ENCODE measurements at regions not wholly inside any gene's neighbourhood (a gene's known extent, or its start where the extent isn't known, plus 50 kb on each side); places are given as distances from the start of the nearest gene placed in this dataset.
"Not testable (repeated sequence)": the region's sequence is repeated elsewhere in the genome, so short reads cannot be mapped to it uniquely, and the experiment has no call there.

DNA sequence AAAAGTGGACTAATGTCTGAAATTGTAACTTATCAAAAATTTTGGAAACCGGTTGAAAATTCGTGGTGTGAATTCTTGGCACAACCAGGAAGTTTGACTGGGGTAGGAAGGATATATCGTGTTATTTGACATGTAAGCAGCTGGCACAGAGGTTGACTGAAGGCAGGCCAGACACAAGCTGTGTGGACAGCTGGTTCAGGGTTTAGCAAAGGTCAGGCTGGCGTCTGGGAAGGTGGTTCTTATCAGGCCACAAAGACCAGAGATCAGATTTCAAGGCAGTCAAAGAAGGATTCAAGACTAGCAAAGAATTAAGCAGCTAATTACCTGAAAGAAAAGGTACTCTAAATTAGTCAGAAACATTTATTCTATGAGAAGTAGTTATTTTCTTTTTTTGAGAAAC, 450.2 kb upstream of the MDGA2 start:
- no peak for DNase-seq (ENCODE audit: low read depth in 3 of 3, low spot score in 1 of 3)

DNA sequence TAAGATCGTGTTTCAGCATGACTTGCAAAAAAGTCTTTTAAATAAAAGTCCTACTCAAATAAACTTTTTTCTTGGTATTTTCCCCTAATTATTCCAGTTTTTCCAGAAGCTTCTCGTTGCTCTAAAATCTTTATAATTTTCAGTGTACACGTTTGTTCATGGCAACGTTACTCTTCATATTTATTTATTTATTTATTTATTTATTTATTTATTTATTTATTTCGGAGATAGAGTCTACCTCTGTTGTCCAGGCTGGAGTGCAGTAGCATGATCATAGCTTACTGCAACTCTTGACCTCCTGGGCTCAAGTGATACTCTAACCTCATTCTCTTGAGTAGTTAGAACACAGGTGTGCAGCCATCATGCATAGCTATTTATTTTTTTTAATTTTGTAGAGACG, 438.3 kb upstream of the MDGA2 start:
- no peak for DNase-seq (ENCODE audit: low read depth in 3 of 3, low spot score in 1 of 3)

DNA sequence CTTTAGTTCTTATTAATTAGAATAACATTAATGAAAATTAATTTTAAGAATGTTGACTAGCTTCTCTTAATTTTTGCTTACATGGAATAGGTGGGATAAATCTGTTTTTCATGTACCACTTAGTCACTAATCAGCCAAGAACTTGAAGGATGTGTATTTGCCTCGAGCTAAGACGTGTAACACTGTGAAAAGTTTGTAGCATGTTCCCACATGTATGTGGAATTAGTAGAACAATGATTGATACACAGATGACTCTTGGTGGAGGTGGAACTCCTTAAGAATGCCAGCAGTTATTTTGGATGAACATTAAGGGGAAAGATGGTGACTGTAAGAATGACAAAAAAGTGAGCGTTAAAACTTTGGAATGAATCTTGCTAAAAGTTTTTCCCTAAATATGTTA, 435.7 kb upstream of the MDGA2 start:
- DNase-seq (ENCODE audit: low read depth in 3 of 3, low spot score in 1 of 3) = no peak

DNA sequence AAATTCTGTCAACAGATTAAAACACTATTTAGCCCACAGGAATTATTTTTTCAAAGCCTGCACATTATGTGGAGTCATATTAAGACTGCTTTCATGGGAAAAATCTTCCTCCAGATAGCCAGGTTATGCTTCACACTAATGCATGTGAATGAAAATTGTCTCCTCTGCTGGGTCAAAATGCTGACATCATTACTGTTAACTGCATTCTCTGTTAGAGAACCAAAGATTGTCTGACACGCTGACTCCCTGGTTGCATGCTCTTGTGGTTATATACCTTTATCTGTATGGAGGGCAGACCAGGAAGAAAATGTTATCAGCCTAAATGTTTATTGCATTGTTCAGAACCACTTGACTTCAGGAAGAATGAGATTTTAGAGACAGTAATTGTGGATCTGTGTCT, 432.2 kb upstream of the MDGA2 start:
- DNase-seq (ENCODE audit: low read depth in 3 of 3, low spot score in 1 of 3) = no peak

DNA sequence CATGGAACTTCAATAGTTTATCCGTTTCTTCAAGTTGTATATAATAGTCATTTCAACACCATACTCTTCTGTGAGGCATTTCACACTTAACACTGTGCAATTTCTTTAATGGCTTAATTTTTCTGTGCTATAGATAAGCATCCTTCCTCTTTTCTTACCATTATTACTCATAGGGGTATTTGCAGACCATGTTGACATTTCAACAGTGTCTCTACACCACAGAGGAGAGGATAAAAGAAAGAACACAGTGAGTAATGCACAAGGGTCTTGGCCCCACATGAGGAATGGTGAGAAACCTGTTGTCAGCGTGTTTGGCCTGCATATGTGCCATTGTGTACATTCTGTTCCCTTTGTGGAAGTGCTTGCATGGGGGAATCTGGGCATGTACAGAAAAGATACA, 421.5 kb upstream of the MDGA2 start:
- no peak for DNase-seq (ENCODE audit: low read depth in 3 of 3, low spot score in 1 of 3)

DNA sequence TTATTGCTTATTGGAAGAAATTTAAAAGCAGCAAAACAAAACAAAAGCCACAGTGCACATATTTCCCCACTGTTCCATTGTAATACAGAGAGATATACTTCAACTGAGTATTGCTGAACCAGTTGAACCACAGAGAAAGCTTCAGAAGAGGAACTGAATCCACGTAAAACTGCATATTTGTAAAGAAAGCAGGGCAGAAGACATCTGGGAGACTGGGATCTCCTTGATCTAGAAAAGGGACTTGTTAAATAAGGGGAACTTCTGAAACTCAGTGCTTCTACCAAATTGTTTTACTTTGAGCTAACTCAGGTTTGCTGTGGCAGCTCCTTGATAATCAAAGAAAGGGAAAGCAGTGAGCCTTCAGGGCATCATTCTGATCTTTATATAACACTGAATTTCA, 411.1 kb upstream of the MDGA2 start:
- no peak for DNase-seq (ENCODE audit: low read depth in 3 of 3, low spot score in 1 of 3)

DNA sequence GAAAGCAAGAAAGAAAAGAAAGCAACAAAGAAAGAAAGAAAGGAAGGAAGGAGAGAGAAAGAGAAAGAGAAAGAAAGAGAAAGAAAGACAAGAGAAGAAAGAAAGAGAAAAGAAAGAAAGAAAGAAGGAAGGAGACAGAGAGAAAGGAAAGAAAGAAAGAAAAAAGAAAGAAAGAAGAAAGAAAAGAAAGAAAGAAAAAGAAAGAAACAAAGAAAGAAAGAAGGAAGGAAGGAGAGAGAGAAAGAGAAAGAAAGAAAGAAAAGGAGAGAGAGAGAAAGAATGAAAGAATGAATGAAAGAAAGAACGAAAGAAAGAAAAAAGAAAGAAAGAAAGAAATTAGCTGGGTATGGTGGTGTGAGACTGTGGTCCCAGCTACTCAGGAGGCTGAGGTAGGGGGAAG, 400.1 kb upstream of the MDGA2 start:
- no peak for DNase-seq (ENCODE audit: low read depth in 3 of 3, low spot score in 1 of 3)

DNA sequence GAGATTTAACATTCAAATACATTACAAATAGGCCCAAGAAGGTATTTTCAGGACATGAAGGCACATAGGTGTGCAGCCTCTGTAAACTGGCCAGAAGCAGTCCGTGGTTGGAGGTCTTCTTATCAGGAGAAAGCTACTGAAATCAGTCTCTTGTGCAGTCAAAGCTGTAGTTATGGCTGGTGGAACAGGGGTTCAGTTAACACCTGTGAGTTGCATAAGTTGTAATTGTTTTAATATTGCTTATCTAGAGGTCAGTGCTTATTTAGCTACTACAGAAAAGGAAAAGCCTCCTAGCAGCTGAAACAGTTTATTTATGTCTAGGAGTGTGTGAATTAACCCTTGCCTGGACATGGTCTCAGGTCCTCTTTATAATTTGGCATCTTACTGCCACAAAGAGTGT, 377.6 kb upstream of the MDGA2 start:
- DNase-seq (ENCODE audit: low read depth in 3 of 3, low spot score in 1 of 3) = no peak

DNA sequence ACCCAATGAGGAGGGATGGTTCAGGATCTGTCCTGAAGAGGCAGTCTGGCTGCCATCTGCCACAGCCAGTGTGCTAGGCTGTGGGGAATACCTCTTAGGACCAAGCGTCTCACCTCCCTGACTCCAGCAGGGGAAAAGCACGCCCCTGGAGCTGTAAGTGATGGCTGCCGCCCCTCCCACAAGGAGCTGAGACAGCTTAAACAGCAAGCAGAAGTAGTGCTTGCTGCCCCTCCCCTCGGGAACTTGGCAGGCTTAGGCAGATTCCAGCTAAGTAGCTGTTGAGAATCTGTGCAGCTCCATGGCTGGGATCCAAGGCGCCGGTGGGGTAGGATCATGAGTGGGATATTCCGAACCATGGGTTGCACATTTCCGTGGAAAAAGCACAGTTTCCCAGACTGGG, 360.4 kb upstream of the MDGA2 start:
- no peak for DNase-seq (ENCODE audit: low read depth in 3 of 3, low spot score in 1 of 3)

DNA sequence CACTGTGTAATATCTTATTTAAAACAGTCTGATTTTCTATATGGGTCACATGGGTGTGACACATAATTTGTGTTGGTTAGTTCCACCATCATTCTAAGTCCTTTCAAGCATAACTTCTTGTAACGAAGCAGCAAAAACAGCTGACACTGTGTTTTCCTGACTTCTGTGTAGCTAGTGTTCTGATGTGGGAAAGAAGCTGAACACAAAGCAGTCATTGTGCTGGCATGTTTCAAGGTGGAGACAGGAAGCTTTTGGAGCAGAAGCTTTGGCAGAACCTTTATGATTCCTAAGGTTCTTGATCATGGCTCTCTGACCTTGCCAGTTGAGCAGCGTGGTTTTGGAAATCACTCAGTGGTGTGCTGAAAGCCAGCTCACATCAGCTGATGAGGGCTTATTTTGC, 351.7 kb upstream of the MDGA2 start:
- DNase-seq (ENCODE audit: low read depth in 3 of 3, low spot score in 1 of 3) = no peak

DNA sequence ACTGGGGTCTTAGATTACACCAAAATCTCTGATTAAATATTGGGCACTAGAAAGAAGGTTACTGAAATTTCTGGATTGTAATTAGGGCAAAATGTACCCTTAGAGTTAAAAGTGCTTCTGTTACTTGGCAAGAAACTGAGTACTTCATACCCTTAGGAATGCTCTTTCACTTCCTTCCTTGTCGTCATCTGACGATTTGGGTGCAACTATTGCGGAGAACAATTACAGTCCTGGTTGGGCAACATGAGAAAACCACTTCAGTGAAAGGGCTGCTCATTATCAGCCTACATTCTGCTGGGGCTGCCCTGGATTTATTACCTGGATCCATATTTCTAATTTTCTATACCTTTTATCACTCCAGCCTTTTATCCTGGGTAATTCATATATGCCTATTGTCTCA, 348.5 kb upstream of the MDGA2 start:
- DNase-seq (ENCODE audit: low read depth in 3 of 3, low spot score in 1 of 3) = no peak

DNA sequence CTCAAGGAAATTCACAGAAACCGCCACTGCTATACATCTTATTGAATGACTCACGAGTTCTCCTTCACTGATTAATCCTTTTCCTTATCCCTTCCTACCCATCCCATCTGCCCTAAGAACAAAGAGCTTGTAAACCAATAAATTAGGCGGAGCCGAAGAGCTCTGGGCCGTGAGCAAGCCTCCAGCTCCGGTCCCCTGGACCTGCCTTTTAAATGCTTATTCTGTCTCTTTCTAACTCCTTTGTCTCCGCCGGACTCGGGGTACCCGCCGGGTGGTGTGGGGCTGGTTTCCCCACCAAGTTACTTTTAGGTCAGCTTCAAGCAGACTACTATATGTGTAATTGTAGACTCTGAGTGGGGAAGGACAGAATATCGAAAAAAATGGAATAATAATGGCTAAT, 336.1 kb upstream of the MDGA2 start:
- not testable (repeated sequence) for DNase-seq (ENCODE audit: low read depth in 3 of 3, low spot score in 1 of 3)

DNA sequence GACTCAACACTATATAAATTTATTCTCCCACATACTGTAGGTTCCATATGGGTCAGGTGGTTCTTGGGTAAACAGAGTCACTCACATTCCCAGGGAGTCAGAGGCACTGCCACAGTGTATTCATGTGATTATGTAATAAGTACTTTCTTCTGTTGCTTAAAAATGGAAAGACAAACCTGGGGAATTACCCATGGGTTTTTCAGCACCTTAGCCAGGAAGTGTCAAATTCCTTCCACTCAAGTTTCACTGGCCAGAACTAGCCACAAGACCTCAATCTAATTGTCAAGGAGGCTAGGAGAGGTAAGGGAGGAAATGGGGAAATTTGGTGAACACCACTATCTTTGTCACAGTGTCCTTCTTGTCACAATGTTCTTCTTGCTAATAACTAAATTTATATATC, 333.2 kb upstream of the MDGA2 start:
- DNase-seq (ENCODE audit: low read depth in 3 of 3, low spot score in 1 of 3) = no peak

DNA sequence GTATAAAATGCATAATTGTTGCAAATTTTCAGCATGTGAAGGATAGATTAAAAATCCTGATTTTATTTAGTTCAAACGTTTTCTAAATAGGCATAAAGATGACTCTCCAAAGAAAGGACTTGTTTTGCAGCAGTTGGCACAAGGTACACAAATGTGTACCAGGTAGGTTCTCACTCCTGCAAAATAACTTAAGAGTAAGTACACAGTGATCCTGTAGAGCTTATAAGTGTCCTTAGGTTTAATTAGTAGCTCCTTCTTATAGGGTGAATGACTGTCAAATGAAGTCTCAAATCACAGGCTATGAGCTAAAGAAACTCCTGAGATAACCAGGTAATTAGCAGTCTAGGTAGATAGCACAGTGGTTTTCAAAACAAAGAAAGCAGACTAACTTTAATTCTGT, 330.6 kb upstream of the MDGA2 start:
- DNase-seq (ENCODE audit: low read depth in 3 of 3, low spot score in 1 of 3) = no peak

DNA sequence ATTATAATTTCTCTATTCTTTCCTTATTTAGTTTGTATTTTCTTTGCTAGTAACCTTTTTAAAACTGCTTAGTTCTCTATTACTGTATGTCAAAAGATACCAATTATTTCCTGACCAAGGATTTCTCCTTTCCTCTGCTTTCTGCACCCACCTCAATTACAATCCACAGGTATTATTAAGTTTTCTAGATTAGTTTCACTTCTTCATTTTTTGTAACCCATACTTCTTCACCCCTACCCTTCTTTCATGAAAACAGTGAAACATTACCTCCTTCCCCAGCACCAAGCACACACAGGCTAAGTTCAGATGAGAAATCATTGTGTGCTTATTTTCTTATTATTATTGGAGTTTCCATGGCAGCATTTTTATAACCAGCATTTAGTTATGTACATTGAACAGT, 318.5 kb upstream of the MDGA2 start:
- no peak for DNase-seq (ENCODE audit: low read depth in 3 of 3, low spot score in 1 of 3)

DNA sequence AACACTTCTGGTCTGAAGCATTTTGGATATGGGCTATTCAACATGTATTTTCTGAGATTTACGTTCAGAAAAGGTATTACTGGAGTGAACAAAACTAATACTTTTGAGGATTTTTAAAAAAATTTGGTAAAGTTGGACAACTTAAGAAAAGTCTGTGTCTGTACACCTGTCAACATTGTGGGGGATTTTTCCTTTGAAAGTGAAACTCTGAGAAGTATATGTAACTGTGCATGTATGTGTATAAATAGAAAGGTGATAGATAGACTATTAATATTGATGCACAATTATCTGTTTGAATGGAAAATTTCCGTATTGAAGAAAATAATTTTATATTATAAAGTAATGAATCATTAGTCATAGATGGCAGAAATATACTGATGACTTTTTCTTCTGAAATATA, 312.8 kb upstream of the MDGA2 start:
- no peak for DNase-seq (ENCODE audit: low read depth in 3 of 3, low spot score in 1 of 3)

DNA sequence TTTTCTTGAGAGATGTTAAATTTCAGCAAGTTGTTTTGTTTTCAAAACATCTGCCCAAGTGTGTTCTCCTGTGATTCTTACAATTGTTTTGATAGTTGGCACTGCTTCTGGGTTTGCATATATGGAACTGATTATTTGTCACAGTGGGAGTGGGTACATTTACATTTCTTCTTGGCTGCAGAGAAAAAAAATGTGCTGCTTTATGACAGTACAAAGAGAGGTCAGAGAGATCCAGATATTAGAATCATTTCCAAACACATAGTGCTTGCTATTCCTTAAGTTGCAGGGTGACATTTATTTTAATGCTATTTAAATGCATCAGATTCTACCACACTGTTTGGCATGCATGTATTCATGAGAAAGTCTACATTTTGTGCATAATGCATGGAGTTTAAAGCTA, 303.5 kb upstream of the MDGA2 start:
- no peak for DNase-seq (ENCODE audit: low read depth in 3 of 3, low spot score in 1 of 3)

DNA sequence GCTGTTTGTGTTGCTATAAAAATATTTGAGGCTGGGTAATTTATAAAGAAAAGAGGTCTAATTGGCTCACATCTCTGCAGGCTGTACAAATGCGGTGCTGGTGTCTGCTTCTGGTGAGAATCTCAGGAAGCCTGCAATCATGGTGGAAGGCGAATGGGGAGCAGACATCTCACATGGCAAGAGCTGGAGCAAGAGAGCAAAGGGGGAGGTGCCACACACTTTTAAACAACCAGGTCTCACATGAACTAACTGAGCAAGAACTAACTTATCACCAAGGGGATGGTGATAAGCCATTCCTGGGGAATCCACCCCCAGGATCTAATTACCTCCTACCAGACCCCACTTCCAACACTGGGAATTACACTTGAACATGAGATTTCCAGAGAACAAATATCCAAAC, 300.7 kb upstream of the MDGA2 start:
- no peak for DNase-seq (ENCODE audit: low read depth in 3 of 3, low spot score in 1 of 3)

DNA sequence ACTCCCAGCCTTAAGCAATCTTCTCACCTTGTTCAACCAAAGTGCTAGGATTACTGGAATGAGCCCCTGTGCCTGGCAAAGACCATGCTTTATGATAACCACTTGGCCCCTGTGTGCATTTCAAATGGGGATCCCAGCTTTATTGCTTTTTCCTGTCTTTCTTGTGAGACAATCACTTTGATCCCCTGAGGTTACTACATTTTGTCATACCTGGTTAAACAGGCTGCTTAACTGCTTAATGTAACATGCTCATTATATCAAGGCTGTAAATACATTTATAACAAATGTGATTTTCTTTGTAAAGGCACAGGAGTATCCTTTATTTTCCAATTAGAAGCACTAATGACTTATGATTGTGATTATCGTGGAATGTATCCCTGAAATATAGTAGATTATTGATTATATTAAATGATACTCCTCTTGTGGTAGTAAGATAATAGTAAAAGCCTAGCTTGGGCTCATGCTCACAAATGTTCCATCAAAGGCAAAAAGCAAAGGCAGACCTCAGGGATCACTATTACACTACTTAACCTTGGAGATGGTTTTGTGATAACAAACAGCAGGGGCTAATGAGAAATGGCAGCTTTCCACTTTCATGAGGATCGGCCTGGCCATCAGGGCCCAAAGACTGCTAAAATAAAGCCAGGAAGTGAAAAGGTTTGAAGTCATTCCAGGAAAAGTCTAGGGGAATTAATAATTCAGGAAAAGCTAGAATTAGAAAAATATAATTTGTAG, 290.8 kb upstream of the MDGA2 start:
- no peak for DNase-seq (ENCODE audit: low read depth in 3 of 3, low spot score in 1 of 3)

DNA sequence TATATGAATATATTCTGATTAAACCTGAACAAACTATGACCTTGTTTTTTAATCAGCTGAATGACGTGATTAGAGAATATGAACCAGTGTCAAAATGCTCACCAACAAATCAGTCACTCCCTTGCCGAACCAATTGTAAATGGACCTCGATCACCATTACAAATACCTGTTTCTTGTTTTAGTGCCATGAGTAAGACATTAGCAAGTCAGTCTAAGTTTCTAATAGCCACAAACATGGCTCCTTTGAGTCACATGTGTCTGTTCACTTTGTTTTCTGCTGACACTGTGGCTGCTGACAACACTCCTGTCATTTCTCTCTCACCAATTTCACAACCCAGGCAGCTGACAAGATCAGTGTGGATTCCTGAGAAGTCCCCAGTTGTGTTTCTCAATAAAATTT, 286.2 kb upstream of the MDGA2 start:
- no peak for DNase-seq (ENCODE audit: low read depth in 3 of 3, low spot score in 1 of 3)

DNA sequence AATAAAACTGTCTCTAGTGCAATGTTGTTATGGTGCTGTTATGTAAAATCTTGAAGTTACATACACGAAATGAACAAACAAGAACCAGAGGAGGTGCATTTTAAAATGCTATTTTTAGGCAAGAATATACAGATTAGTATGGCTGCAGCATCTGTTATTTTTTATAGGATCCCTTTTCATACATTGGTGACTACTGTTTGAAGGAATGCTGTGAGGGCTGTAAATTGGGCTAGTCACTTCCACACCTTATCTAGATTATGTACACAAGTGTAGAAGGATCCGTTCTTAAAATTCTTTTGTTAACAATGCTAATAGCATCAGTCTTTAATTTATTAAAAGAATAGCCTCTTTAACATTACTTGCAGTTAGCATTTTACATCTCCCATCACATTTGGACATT, 284.3 kb upstream of the MDGA2 start:
- DNase-seq (ENCODE audit: low read depth in 3 of 3, low spot score in 1 of 3) = no peak

DNA sequence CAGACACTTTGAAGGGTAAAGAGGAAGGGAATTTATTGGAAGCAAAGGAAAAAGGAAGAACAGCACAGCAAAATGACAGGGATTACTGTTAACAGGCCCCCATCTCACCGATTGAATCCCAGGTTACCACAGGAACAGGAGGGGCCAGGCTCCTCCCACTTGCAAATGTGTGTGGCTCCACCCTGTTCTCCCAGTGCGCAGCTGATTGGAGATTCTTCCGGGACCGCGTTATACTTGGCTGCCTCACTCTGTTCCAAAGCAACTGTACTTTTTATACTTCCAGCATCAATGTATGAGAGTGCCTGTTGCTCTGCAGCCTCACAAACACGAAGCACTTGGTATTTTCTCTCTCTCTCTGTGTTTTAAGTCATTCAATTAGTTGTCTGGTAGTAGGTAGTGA, 273.6 kb upstream of the MDGA2 start:
- no peak for DNase-seq (ENCODE audit: low read depth in 3 of 3, low spot score in 1 of 3)

DNA sequence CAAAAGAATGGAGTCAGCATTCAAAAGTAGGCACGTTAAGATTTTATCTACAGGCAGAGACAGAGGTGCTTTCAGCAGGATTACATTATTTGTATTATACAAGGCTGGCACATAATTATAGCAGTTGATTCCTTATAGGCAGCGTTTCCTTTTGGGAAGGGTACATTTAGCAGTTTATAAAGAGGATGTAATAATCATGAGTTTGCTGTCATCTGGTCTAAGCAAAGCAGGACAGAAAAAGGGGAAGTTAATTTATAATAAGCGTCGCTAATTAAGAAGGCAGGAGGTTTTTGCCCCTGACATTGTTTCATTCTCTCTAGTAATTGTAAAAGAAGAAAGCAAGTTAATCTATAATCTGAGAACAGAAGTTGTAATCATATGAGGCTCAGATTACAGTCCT, 259.9 kb upstream of the MDGA2 start:
- DNase-seq (ENCODE audit: low read depth in 3 of 3, low spot score in 1 of 3) = no peak

DNA sequence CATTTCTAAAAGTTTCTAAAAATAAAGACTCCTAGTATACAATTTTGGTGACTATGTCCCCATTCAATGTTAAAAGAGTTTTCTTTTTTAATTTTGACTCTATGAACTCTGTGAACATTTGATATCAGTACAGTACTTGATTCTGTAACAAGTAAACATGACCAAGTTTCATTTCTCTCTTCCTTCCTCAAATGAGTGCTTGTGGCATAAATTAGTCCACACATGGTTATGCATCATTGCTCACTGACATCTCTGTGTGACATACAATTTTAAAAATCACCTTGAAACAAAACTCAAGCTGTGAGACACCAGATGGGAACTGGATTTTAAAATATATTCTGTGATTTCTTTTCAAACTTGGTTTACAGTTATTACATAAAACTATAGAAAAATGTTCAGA, 253.9 kb upstream of the MDGA2 start:
- DNase-seq (ENCODE audit: low read depth in 3 of 3, low spot score in 1 of 3) = no peak

Measured in stimulated activated CD4-positive, alpha-beta T cell treated with anti-CD3 and anti-CD28 coated beads, TNF-alpha, amount 100 ng/mL, for 1 hour (primary cell).